ENCODE measurements at regions not wholly inside any gene's neighbourhood (a gene's known extent, or its start where the extent isn't known, plus 50 kb on each side); places are given as distances from the start of the nearest gene placed in this dataset.

- Histone ChIP-seq H3K27me3 (no peaks in the 10 kb centered on the region), H3K9me3 (no peaks in the 10 kb centered on the region), H3K36me3 (no peaks in the 10 kb centered on the region), H3K4me3 (no peak overlapping the region)
- no peak for DNase-seq
Observed at GRCh38 chr9:82498541-82499317, 510.2 kb downstream of the SPATA31D1 start.

GRCh38 chr9:82499337-82499736 lies 510.8 kb downstream of the SPATA31D1 start:
- no peak for DNase-seq
- Histone ChIP-seq H3K9me3 (no peaks in the 10 kb centered on the region), H3K27me3 (no peaks in the 10 kb centered on the region), H3K4me3 (no peak overlapping the region), H3K36me3 (no peaks in the 10 kb centered on the region)

- DNase-seq: no peak
- H3K4me3 ChIP-seq: no peak overlapping the region
- no peaks in the 10 kb centered on the region for H3K27me3 ChIP-seq
Observed at GRCh38 chr9:82504620-82505019, 516.0 kb downstream of the SPATA31D1 start.

GRCh38 chr9:82511626-82512025 lies 523.1 kb downstream of the SPATA31D1 start:
- no peak for DNase-seq
- Histone ChIP-seq H3K27me3 (no peaks in the 10 kb centered on the region), H3K9me3 (peaks cover 1% of the 10 kb centered on the region; the same call in 1 of the 2 replicates), H3K36me3 (no peaks in the 10 kb centered on the region), H3K4me3 (no peak overlapping the region)

More at GRCh38 chr9:82504620-82505019, 516.0 kb downstream of the SPATA31D1 start:
- peaks cover 3% of the 10 kb centered on the region; the same call in 1 of the 2 replicates for H3K9me3 ChIP-seq
- no peaks in the 10 kb centered on the region for H3K36me3 ChIP-seq

GRCh38 chr9:82512728-82513127 lies 524.2 kb downstream of the SPATA31D1 start:
- peak; percentile 2 for DNase-seq
- Histone ChIP-seq H3K27me3 (no peaks in the 10 kb centered on the region), H3K9me3 (no peaks in the 10 kb centered on the region), H3K36me3 (no peaks in the 10 kb centered on the region), H3K4me3 (no peak overlapping the region)

- Histone ChIP-seq H3K4me3 (no peak overlapping the region), H3K36me3 (no peaks in the 10 kb centered on the region)
- DNase-seq: peak; percentile 69
Observed at GRCh38 chr9:82513242-82513751, 524.7 kb downstream of the SPATA31D1 start.

GRCh38 chr9:82513976-82514735 lies 525.6 kb downstream of the SPATA31D1 start:
- DNase-seq: no peak
- H3K36me3 ChIP-seq: no peaks in the 10 kb centered on the region

More at GRCh38 chr9:82513242-82513751, 524.7 kb downstream of the SPATA31D1 start:
- H3K9me3 ChIP-seq: no peaks in the 10 kb centered on the region
- H3K27me3 ChIP-seq: no peaks in the 10 kb centered on the region

GRCh38 chr9:82518868-82519267 lies 530.3 kb downstream of the SPATA31D1 start:
- DNase-seq: no peak
- H3K4me3 ChIP-seq: no peak overlapping the region
- no peaks in the 10 kb centered on the region for H3K9me3 ChIP-seq
- no peaks in the 10 kb centered on the region for H3K36me3 ChIP-seq
- no peaks in the 10 kb centered on the region for H3K27me3 ChIP-seq

More at GRCh38 chr9:82513976-82514735, 525.6 kb downstream of the SPATA31D1 start:
- Histone ChIP-seq H3K9me3 (no peaks in the 10 kb centered on the region), H3K27me3 (no peaks in the 10 kb centered on the region), H3K4me3 (no peak overlapping the region)

- DNase-seq: no peak
- Histone ChIP-seq H3K9me3 (no peaks in the 10 kb centered on the region), H3K36me3 (no peaks in the 10 kb centered on the region), H3K27me3 (no peaks in the 10 kb centered on the region), H3K4me3 (no peak overlapping the region)
Observed at GRCh38 chr9:82519332-82519731, 530.8 kb downstream of the SPATA31D1 start.

GRCh38 chr9:82524407-82524806 lies 535.8 kb downstream of the SPATA31D1 start:
- no peaks in the 10 kb centered on the region for H3K36me3 ChIP-seq
- no peak for DNase-seq
- no peaks in the 10 kb centered on the region for H3K27me3 ChIP-seq
- peaks cover 3% of the 10 kb centered on the region; the same call in 1 of the 2 replicates for H3K9me3 ChIP-seq
- H3K4me3 ChIP-seq: no peak overlapping the region

- no peaks in the 10 kb centered on the region for H3K27me3 ChIP-seq
- H3K36me3 ChIP-seq: no peaks in the 10 kb centered on the region
- H3K4me3 ChIP-seq: no peak overlapping the region
- DNase-seq: peak; percentile 18
- peaks cover 3% of the 10 kb centered on the region; the same call in 1 of the 2 replicates for H3K9me3 ChIP-seq
Observed at GRCh38 chr9:82526577-82526976, 536.4 kb downstream of the RASEF start.

- Histone ChIP-seq H3K27me3 (no peaks in the 10 kb centered on the region), H3K9me3 (peaks cover 3% of the 10 kb centered on the region; the same call in 1 of the 2 replicates), H3K4me3 (no peak overlapping the region), H3K36me3 (no peaks in the 10 kb centered on the region)
- DNase-seq: no peak
Observed at GRCh38 chr9:82531795-82532194, 531.1 kb downstream of the RASEF start.

- H3K9me3 ChIP-seq: no peaks in the 10 kb centered on the region
- H3K4me3 ChIP-seq: no peak overlapping the region
- H3K36me3 ChIP-seq: no peaks in the 10 kb centered on the region
- DNase-seq: no peak
- H3K27me3 ChIP-seq: no peaks in the 10 kb centered on the region
Observed at GRCh38 chr9:82532504-82533180, 530.3 kb downstream of the RASEF start.

GRCh38 chr9:82535432-82535998 lies 527.4 kb downstream of the RASEF start:
- no peaks in the 10 kb centered on the region for H3K9me3 ChIP-seq
- H3K36me3 ChIP-seq: no peaks in the 10 kb centered on the region
- no peak overlapping the region for H3K4me3 ChIP-seq
- no peaks in the 10 kb centered on the region for H3K27me3 ChIP-seq
- no peak for DNase-seq

- no peaks in the 10 kb centered on the region for H3K9me3 ChIP-seq
- no peak overlapping the region for H3K4me3 ChIP-seq
- H3K36me3 ChIP-seq: no peaks in the 10 kb centered on the region
- no peaks in the 10 kb centered on the region for H3K27me3 ChIP-seq
- DNase-seq: no peak
Observed at GRCh38 chr9:82538634-82539033, 524.3 kb downstream of the RASEF start.

- Histone ChIP-seq H3K27me3 (no peaks in the 10 kb centered on the region), H3K36me3 (no peaks in the 10 kb centered on the region), H3K9me3 (no peaks in the 10 kb centered on the region), H3K4me3 (no peak overlapping the region)
- no peak for DNase-seq
Observed at GRCh38 chr9:82539146-82539545, 523.8 kb downstream of the RASEF start.
